NCI-H2227 (cell line): ENCODE measurements at regions not wholly inside any gene's neighbourhood (a gene's known extent, or its start where the extent isn't known, plus 50 kb on each side); places are given as distances from the start of the nearest gene placed in this dataset.
"Not testable (repeated sequence)": the region's sequence is repeated elsewhere in the genome, so short reads cannot be mapped to it uniquely, and the experiment has no call there.

Experiments used
- DNase-seq: peaks from one replicate; lab custom pipeline; 2025; ENCODE audit not compliant: unreplicated experiment; lab: John Stamatoyannopoulos, UW

DNA sequence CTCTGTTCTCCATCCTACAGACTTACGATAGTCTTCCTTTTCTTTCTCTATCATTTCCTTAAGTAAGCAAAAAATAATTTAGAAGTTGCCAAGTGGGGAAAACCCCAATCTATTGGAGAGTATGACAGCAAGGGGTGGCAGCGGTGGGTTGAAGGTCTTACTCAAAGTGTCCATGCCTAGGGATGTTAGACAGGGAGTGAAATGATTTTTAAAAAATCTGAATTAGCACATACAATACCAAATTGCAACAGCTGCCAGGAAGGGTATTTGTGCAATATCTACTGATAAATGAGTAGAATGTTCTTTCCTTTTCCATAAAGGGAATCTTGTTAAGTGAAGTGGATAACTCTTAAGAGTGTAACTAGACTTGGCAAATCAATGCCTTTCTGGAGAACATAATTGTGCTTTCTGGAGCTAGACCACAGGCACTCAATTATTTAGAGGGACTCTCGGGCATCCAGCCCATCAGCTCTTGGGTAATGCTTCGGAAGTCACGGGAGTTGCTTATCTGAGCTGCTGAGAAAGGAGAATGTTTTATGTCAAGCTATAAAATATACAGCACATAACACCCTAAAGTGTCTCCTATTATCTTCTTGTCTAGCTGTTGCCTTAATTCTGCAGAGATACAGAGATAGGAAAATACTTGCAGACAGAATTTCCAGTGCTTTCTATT is 151.5 kb downstream of the KCNJ2 start:
- peak; percentile 25 for DNase-seq

DNA sequence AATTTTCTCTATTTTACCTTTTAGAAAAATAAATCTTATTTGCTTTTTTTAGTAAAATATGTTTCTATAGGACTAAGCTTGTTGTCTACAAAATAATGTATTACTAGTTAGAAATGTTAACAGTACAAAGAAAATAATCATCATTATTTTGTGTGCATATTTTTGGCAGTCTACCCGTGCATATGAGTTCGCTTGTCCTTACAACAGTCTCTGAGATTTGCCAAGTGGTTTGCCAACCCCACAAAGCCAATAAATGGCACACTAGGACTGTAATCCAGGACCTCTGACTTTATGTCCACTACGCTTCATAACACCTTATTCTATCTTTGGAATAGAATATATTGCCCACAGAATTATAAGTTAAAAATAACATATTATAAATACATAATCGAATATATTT is 152.0 kb downstream of the KCNJ2 start:
- no peak for DNase-seq

DNA sequence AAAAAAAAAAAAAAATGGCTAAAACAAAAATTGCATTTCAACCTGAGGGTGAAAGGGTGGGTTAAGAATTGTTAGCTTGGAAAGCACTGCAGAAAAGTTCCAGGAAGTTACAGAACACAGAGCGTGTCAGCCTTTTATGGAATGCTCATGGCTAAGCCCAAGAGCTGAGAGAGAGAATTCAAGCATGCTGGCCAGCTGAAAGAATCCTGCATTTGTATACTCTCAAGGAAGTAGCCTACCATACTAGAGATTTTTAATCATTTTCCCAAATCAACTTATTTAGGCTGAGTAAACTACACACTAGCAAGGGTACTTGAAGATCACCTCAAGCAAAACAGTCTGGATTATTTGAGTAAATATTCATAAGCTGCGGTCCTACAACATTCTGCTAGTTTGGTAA is 153.9 kb downstream of the KCNJ2 start:
- no peak for DNase-seq

DNA sequence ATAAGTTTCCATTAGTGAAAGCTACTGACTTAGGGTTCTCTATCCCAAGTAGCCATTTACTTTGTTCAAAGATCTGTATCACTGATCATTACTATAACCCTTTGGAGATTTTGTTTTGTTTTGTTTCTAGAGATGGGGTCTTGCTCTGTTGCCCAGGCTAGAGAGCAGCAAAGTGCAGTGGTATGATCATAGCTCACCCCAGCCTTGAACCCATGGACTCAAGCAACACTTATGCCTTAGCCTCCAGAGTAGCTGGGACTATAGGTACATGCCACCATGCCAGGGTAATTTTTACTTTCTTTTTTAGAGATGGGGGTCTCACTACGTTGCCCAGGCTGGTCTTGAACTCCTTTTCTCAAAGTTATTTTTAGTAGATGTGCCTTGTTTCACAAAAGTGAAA is 154.7 kb downstream of the KCNJ2 start:
- DNase-seq, result no peak

DNA sequence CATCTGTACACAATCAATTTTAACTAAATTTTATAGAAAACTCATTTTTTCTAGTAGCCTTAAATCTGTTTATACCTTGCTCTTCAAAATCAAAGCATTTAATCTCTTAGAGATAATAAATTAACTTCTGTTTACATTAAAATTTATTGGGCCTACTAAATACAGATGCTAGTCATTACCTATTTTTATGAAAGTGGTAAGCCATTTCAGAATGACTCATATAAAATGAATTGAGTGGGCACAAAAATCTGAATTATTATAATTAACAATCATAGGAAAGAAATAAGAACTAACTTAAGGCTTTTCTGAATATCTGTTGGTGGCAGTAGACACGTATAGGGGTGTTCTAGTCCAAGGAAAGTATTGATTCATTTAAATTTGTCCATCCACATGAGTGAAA is 157.9 kb downstream of the KCNJ2 start:
- DNase-seq, result no peak

DNA sequence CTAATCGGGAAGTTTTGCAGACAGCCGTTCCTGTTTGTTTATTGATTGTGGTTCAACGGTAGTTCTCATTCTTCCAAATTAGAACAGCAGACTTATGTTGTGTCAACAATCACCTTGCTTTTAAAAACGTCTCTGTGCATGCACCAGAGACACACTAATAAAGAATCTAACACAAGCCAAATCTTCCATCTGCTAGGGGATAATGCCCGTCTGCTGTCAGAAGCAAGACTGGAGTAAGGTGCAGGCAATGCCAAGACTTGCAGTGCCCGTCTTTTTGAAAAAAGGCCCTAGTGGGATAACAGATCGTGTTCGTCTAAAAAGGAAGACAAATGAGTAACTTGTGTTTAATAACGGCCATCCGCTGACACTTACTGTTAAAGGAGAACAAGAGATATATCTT is 158.4 kb downstream of the KCNJ2 start:
- no peak for DNase-seq

DNA sequence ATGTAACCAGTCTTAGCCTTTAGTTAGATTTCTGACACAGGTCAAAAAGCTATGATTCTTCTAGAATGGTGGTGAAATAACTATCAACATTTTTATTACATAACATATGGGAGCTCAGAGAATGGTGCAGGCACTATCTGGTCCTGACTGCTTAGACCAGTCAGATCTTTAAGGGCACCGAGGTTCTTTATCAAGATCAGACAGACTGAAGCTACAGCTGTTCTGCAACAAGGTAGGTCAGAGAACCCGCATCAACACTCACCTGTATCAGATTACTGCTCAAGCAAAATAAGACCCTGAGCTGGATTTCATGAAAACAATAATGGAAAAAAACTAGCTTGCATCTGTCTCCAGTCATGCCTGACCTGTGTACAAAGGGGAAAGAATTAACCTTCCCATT is 160.4 kb downstream of the KCNJ2 start:
- peak; percentile 16 for DNase-seq

DNA sequence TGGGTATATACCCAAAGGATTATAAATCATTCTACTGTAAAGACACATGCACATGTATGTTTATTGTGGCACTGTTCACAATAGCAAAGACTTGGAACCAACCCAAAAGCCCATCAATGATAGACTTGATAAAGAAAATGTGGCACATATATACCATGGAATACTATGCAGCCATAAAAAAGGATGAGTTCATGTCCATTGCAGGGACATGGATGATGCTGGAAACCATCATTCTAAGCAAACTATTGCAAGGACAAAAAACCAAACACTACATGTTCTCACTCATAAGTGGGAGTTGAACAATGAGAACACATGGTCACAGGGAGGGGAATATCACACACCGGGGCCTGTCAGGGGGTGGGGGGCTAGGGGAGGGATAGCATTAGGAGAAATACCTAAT is 161.7 kb downstream of the KCNJ2 start:
- not testable (repeated sequence) for DNase-seq

DNA sequence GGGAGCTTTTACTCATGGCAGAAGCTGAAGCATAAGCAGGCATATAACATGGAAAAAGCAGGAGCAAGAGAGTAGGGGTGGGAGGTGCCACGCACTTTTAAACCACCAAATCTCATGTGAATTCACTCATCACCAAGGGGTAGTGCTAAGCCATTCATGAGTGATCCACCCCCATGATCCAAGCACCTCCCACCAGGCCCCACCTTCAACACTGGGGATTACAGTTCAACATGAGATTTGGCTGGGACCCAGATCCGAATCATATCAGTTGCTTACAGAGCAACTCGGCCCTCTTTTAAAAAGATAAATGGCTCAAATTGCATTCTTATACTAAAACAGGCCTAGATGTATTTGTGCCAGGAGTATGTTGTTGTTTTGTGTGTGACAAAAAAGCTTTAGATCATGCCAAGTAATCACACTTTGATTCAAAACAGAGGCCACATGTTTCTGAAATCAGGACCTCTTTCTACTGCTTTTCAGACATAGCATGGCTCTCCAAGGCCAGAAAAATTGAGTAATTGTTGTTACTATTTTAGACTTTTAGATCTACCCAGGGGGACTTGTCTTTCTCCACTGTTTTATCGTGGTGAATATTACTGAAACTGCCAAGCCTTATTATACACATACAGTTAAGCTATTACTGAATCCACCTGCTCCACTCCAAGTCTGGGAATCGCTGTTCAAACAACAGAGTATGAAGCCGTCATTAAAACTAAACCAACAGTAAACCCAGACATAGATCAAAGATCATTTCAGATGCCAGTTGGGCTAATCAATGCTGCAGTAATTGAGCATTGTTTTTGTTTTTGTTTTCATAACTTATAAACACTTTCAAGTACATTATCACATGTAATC is 163.3 kb downstream of the KCNJ2 start:
- DNase-seq, result no peak

DNA sequence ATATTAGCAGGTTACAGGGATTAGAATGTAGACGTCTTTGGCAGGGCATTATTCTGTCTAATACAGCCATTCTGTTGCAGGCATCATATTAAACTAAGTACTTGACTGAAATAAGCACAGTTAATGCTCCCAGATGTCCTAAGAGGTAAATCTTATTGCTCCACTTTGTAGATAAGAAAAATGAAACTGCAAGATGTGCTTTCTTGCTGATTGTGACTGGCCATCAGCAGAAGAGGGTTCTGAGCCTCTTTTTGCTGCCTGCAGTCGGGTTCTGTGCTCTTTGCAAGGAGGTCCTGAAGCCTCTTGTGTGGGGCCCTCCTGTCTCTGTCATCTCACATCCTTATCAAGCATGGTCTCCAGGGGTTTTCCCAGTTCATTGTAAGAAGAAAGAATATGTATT is 167.1 kb downstream of the KCNJ2 start:
- DNase-seq, result no peak

DNA sequence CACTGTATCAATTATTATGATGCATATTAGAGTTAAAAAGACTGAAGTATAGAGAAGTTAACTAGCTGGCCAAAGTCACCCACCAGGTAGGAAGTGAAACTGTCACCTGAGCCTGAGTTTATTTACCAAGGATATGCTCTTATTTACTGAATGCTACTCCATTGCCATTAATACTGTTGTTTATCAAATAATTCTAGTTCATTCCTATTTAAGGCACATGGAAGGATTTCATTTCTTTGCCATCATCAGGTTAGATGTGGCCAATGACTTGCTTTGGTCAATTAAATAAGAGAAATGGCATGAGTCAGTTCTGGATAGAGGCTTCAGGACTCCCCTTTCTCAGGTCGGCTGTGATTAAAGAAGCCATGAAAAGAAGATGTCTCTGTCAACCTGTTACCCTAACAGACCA is 169.6 kb downstream of the KCNJ2 start:
- DNase-seq, result no peak

DNA sequence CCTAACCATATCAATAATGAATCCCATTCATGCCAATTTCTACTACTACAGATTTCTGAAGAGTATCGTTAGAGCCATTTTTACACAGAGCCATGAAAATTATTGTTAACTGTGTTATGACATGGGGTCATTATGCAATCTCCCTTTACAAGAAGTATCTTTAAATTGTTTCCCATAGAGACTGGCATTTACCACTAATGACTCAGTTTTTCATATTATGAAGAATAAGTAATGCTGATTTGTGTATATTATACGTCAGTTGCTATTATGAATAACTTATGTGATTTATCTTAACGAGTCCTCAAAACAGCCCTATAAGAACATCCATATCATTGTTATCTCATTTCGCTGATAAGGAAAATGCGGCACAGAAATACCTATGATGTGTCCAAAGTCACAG is 173.8 kb downstream of the KCNJ2 start:
- DNase-seq, result no peak

DNA sequence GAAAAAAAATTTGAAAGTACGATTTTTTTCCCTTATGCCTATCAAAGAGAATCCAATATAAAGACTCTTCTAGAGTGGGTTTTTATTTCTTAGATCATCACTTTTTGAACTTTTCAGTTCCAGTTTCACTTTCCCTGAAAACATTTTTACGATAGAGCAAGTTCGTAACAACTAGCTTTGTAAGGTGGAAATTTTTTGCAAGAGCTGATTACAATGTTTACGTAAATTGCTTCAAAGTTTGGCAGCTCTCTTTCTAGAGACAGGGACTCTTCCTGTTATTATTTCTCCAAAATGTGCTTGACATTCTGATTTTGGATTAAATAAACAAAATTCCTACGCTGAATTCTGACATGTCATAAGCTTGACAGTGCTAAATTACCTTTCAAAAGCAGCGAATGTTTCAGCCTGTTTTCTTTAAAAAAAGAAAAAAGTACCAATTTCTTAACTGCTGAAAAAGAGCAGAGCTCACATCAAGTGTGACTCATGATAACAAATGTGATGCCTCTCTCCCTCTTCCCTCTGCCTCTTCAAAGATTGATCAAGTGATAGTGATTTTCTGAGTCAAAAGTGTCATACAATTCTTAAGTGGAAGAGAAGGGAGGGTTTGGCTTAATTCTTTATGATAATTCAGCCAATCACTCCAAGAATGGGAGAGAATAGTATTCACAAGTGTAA is 175.2 kb downstream of the KCNJ2 start:
- no peak for DNase-seq

DNA sequence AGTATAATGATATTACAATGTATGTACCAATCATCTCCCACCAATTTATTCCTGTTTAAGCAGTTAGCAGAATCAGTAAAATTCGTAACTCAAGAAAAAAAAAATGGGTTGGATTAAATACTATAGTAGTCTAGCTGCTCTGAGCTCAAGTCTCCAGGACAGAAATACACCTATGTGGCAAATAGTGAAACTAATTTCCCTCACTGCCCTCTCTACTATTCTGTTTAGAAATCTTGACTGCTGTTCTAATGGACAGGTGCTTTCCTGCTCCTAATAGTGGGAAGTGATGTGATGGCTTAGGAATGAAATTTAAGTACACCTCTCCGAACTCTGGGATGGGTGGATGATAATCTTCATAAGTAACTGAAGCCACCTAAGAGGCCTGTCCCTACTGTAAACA is 175.7 kb downstream of the KCNJ2 start:
- DNase-seq, result no peak

DNA sequence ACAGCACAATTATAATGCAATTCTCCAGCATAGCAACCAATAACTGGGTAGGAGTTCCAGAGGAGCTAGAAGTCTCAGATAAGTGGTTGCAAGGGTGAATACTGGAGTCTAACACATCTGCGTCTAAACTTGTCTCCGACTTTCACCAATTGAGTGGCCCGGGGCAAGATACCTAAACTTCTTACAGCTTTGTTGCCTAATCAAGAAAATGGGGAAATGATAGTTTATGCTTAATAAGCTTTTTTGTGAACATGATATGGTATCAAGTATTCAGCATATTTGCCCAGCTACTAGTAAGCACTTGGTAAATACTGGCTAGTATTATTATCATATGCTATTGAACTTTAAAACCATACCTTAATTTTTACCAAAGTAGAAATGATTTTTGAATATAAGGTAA is 183.5 kb downstream of the KCNJ2 start:
- DNase-seq, result no peak

DNA sequence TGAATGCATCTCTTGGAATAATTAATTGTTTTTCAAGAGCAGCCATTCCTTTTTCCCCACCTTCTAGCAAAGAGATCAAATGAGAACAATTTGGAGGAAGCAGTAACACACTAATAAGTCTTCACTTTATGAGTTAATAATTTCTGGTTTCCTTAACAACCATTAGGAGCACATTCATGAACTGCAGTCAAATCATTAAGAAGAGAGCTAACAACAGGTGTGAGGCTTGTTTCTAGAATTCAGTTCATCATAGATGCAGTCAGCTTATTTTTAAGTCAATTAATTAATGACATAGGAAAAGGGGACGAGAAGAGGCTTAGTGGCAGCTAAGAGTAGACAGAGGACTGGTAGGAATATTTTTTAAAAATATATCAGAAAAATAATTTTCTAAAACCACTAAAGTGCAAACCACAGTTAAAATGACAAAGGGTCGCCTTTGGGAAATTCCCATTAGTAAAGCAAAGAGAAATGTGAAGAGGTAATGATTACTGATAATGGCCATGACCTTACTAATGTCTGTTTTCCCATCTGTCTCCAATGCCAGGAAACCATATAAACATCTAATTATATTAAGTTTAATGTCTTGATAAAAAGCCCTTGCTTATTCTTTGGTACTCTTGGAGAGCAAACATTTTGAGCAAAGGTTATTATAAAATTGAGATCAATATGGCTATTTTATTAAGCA is 184.2 kb downstream of the KCNJ2 start:
- DNase-seq, result no peak

DNA sequence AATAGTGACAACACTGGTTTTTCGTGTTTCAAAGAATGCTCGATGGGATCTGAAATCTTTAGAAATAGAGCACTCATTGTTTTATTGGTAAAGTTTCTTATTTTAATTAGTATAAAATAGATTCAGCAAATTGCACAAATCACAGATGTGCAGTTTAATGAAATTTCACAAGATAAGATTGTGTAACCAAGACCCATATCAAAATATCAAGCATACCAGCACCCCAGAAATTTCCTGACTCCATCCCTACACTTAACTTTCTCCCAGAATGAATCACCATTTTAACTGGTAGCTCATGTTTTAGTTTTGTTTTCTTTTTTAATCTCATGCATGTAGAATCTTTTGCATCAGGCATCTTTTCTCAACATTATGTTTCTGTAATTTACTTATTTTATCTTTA is 185.9 kb downstream of the KCNJ2 start:
- no peak for DNase-seq

DNA sequence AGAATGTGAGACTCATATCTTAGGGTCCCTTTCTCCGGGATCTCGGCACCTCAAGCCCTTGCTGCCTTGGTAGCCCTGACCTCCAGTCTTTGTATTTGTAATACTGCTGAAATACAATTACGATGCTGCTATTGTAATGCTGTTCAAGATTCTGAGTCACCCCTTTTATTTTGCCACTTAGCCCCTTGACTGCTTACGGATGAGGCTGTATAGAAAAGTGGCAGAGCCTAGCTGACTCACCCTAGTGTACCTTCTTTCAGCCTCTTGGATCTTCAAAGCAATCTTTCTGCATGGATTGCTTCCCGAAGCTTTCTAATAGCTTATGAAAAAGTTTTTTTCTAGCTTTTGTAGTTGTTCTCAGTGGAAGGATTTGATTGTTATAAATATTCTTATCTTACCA is 187.9 kb downstream of the KCNJ2 start:
- DNase-seq, result no peak

DNA sequence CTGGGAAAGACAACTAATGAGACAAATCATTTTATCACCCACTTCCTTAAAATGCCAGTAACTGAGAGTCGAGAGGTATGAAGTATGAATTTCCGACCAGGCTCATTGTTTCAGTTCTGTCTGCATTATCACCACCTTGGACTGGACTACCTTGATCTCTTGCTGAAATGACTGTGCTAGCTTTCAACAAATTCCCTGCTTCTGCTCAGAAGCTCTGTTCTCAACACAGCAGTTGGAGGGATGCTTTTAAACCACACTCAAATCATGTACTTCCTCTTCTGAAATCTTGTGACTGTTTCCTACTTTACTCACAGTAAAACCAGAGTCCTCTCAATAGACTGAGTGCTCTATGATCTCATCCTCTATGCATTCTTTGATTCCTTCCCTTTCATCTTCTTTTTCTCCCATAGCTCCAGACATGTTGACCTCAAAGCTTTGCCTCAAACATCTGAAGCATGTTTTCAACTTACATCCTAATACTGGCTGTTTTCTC is 195.8 kb downstream of the KCNJ2 start:
- no peak for DNase-seq

DNA sequence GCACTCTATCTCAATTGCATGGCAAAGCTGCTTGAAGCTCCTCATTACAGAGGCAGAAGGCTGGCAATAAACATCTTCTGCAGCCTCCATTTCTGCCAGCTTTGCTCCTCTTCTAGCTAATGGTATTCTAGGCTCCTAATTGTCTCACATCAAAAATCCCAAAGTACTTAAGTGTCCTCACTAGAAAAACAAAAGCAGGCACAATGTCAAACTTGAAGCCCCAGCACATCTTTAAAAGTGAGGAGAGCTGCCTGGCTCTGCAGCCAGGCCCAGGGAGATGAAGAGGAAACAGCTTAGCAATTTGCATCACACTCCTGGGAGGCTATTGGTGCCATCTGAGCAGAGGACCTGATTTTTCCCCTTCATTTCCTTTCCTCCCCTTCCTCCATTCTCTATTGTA is 197.1 kb downstream of the KCNJ2 start:
- DNase-seq, result no peak

DNA sequence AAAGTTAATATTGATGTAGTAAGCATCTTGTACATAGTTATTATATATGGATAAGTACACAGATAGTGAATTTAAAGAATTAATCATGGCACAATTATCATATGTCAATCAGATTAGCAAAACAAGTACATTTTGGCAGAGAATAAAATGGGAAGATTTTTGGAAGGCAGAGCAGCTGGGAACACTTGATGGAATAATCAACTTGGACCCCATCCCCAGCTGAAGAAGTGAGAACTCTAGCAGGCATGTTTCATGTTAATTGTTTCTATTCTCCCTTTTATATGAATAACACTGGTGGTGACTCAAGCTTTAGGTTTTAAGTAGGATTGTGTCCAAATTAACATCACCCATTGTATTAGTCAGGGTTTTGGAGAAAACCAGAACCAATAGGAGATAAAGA is 198.7 kb downstream of the KCNJ2 start:
- no peak for DNase-seq
